MM.1S (cell line): ENCODE measurements at regions not wholly inside any gene's neighbourhood (a gene's known extent, or its start where the extent isn't known, plus 50 kb on each side); places are given as distances from the start of the nearest gene placed in this dataset.
A peak's percentile ranks its signal among the peaks of the same experiment; 100 is the strongest.

Experiments
- EZH2 ChIP-seq: fragments of 300-600 bp; sonication (generic); optimal IDR thresholded peaks from 2 replicates; pipeline ENCODE3; 2017; ENCODE audit warnings: low read depth, mild to moderate bottlenecking, antibody characterized with exemption, low read length, mixed read lengths
- EZH2phosphoT487 ChIP-seq: fragments of 300-600 bp; sonication (generic); IDR thresholded peaks from 2 replicates; pipeline ENCODE4 v1.6.1; 2018; ENCODE audit warnings: antibody characterized with exemption, low read length
- TF ChIP-seq, protein P1 (sequence below): fragments of 300-600 bp; sonication (generic); IDR thresholded peaks from 2 replicates; pipeline ENCODE4 v1.5.1; 2016; ENCODE audit warnings: antibody characterized with exemption, low read length, mixed read lengths

DNA sequence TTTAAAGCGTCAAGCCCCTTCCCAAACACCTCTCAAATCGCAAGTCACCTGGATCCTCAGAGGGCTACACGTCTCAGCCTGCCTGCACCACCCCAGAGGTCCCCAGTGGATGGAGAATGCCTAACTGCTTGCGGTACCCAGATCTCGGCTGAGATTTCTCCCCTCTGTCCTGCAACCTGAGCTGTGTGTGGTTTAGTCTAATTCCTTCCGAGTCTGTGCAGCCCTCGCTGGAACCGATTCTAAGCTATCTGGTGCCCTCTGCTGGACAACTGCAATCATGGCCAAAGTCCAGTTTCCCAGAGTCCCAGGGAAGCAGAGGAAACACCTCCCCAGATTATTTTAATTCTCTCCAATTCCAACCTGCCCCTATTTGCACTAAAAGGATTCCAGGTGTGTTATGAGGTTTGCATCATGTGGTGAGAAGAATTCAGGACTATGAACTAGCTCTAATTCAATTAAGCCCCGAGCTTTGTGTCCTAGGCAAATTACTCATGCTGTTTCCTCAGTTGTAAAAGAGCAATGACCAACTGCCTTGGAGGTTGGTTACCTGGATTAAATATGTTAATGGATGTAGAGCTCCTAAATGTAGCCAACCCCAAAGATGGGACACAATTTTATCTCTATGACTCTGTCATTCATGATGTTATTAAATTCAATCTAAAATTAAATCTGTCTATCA lies 276.1 kb upstream of the NCKAP5 start:
- TF ChIP-seq, protein P1, sequence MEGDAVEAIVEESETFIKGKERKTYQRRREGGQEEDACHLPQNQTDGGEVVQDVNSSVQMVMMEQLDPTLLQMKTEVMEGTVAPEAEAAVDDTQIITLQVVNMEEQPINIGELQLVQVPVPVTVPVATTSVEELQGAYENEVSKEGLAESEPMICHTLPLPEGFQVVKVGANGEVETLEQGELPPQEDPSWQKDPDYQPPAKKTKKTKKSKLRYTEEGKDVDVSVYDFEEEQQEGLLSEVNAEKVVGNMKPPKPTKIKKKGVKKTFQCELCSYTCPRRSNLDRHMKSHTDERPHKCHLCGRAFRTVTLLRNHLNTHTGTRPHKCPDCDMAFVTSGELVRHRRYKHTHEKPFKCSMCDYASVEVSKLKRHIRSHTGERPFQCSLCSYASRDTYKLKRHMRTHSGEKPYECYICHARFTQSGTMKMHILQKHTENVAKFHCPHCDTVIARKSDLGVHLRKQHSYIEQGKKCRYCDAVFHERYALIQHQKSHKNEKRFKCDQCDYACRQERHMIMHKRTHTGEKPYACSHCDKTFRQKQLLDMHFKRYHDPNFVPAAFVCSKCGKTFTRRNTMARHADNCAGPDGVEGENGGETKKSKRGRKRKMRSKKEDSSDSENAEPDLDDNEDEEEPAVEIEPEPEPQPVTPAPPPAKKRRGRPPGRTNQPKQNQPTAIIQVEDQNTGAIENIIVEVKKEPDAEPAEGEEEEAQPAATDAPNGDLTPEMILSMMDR, result peak; percentile 89
- TF ChIP-seq EZH2 (no peak), EZH2phosphoT487 (no peak)
